ENCODE measurements at regions not wholly inside any gene's neighbourhood (a gene's known extent, or its start where the extent isn't known, plus 50 kb on each side); places are given as distances from the start of the nearest gene placed in this dataset.

GRCh38 chr1:83697220-83697619 is 301.7 kb downstream of the TTLL7 start (continued):
- no peak for TF ChIP-seq ZNF532 (CRISPR knock-in tag; IDR thresholded peaks at IDR 0.05; ENCODE audit: borderline replicate concordance)
- no peak for TF ChIP-seq IRF1 (CRISPR knock-in tag; IDR thresholded peaks at IDR 0.05)
- no peak for TF ChIP-seq IRF2 (CRISPR knock-in tag; IDR thresholded peaks at IDR 0.05; ENCODE audit: borderline replicate concordance, low read depth)
- no peak for TF ChIP-seq ZNF232 (CRISPR knock-in tag; IDR thresholded peaks at IDR 0.05)

- ChIA-PET POLR2A (no interaction called here), CTCF (interaction anchor here (1.0 kb wide), 1 partner anchor 10 kb away, joined by 3 read pairs; no protein-coding TSS in a partner anchor)
- DNase-seq (ENCODE audit: low spot score) (no peak), ATAC-seq (peak; percentile 12)
- H3K36me3 Mint-ChIP-seq, result peaks cover 19% of the 10 kb centered on the region
- peak overlapping the region; percentile 58 for H3K4me3 Mint-ChIP-seq
- peaks cover under 1% of the 10 kb centered on the region; the same call in 1 of the 2 replicates for H3K27me3 Mint-ChIP-seq (ENCODE audit: low read depth)
- H3K27ac Mint-ChIP-seq, result peak overlapping the region; percentile 98
- TF ChIP-seq FOXK1 (CRISPR knock-in tag; IDR thresholded peaks at IDR 0.05) (no peak), ATF2 (CRISPR knock-in tag; IDR thresholded peaks at IDR 0.05; ENCODE audit: borderline replicate concordance, low read depth) (no peak), ZBTB43 (CRISPR knock-in tag; IDR thresholded peaks at IDR 0.05) (no peak), ZNF512 (CRISPR knock-in tag; IDR thresholded peaks at IDR 0.05; ENCODE audit: borderline replicate concordance) (no peak), SMAD3 (CRISPR knock-in tag; IDR thresholded peaks at IDR 0.05; ENCODE audit: borderline replicate concordance) (0 out of 2 replicates have a peak, but pooled peaks have one; percentile 23), NFATC4 (CRISPR knock-in tag; IDR thresholded peaks at IDR 0.05) (no peak)
- H3K9me3 Mint-ChIP-seq, result peaks cover 19% of the 10 kb centered on the region
- peaks cover 77% of the 10 kb centered on the region for H3K4me1 Mint-ChIP-seq
Observed at GRCh38 chr1:83694449-83694848, 304.5 kb downstream of the TTLL7 start.

GRCh38 chr1:83693427-83694126 is 305.4 kb downstream of the TTLL7 start:
- peak overlapping the region; percentile 58 for H3K4me3 Mint-ChIP-seq
- H3K4me1 Mint-ChIP-seq, result peaks cover 77% of the 10 kb centered on the region
- H3K36me3 Mint-ChIP-seq, result peaks cover 19% of the 10 kb centered on the region
- ChIA-PET CTCF (interaction anchor here (0.6 to 1.0 kb wide), 6 partner anchors 11 to 1063 kb away, joined by 3 to 4 read pairs (median 3); no protein-coding TSS in a partner anchor), POLR2A (interaction anchor here (0.6 to 0.7 kb wide), 4 partner anchors 15 to 120 kb away, joined by 3 to 6 read pairs (median 4); no protein-coding TSS in a partner anchor)
- peak overlapping the region; percentile 98 for H3K27ac Mint-ChIP-seq
- H3K9me3 Mint-ChIP-seq, result peaks cover 19% of the 10 kb centered on the region
- peak; percentile 11; the same call in 1 of the 2 replicates for ATAC-seq
- no peak for DNase-seq (ENCODE audit: low spot score)
- peaks cover 4% of the 10 kb centered on the region; the same call in 1 of the 2 replicates for H3K27me3 Mint-ChIP-seq (ENCODE audit: low read depth)
- TF ChIP-seq TEAD4 (CRISPR knock-in tag; IDR thresholded peaks at IDR 0.05) (no peak), AR (CRISPR knock-in tag; IDR thresholded peaks at IDR 0.05) (no peak), FOXP4 (CRISPR knock-in tag; IDR thresholded peaks at IDR 0.05) (no peak), MXD4 (CRISPR knock-in tag; IDR thresholded peaks at IDR 0.05; ENCODE audit: borderline replicate concordance) (no peak), SMAD3 (CRISPR knock-in tag; IDR thresholded peaks at IDR 0.05; ENCODE audit: borderline replicate concordance) (no peak), NFE2L1 (CRISPR knock-in tag; IDR thresholded peaks at IDR 0.05) (no peak), FOXP1 (CRISPR knock-in tag; IDR thresholded peaks at IDR 0.05; ENCODE audit: borderline replicate concordance) (no peak), NFYB (CRISPR knock-in tag; conservative IDR thresholded peaks at IDR 0.05; ENCODE audit: low read depth) (no peak)
